GM23338 (cell line): ENCODE measurements at regions not wholly inside any gene's neighbourhood (a gene's known extent, or its start where the extent isn't known, plus 50 kb on each side); places are given as distances from the start of the nearest gene placed in this dataset.

ENCODE experiments used
- ATAC-seq: fragments of 200-7000 bp; cut with Tn5 transposase; 3 replicates; pipeline ENCODE4 v1.9.1; 2020
- DNase-seq: peaks from one replicate; pipeline ENCODE4 v3.0.0-alpha.2; 2015; ENCODE audit warnings: low spot score
- H2AFZ ChIP-seq: fragments of 200-600 bp; sonication (generic); 2 replicates; pipeline ENCODE4 v1.8.0; 2016; ENCODE audit warnings: antibody characterized with exemption, mild to moderate bottlenecking, moderate library complexity
- H3F3A ChIP-seq: fragments of 200-600 bp; sonication (generic); replicated peaks from 2 replicates; pipeline ENCODE4 v1.8.0; 2017; ENCODE audit warnings: antibody characterized with exemption, mixed run types, low read depth
- H3K27ac ChIP-seq: fragments of 200-600 bp; sonication (generic); 2 replicates; pipeline ENCODE4 v1.6.1; 2016; ENCODE audit warnings: low read depth
- H3K27me3 ChIP-seq: fragments of 200-600 bp; sonication (generic); 2 replicates; pipeline ENCODE4 v1.8.0; 2016; ENCODE audit warnings: mild to moderate bottlenecking, mixed run types, moderate library complexity; ENCODE audit not compliant: insufficient read depth
- H3K36me3 ChIP-seq: fragments of 200-600 bp; sonication (generic); 2 replicates; pipeline ENCODE4 v1.8.0; 2016; ENCODE audit warnings: mild to moderate bottlenecking; ENCODE audit not compliant: insufficient read depth
- H3K4me1 ChIP-seq: fragments of 200-600 bp; sonication (generic); 2 replicates; pipeline ENCODE4 v1.8.0; 2016; ENCODE audit warnings: mild to moderate bottlenecking, moderate library complexity; ENCODE audit not compliant: insufficient read depth
- H3K4me2 ChIP-seq: fragments of 200-600 bp; sonication (generic); 2 replicates; pipeline ENCODE4 v1.7.1; 2017; ENCODE audit warnings: mixed run types
- H3K4me3 ChIP-seq: fragments of 200-600 bp; sonication (generic); 2 replicates; pipeline ENCODE4 v1.6.1; 2016; ENCODE audit warnings: mixed run types
- H3K79me2 ChIP-seq: fragments of 200-600 bp; sonication (generic); replicated peaks from 2 replicates; pipeline ENCODE4 v1.8.0; 2017; ENCODE audit warnings: mild to moderate bottlenecking; ENCODE audit not compliant: insufficient read depth
- H3K9me2 ChIP-seq: fragments of 200-600 bp; sonication (generic); 2 replicates; pipeline ENCODE4 v1.8.0; 2017; ENCODE audit not compliant: insufficient read depth
- H4K20me1 ChIP-seq: fragments of 200-600 bp; sonication (generic); replicated peaks from 2 replicates; pipeline ENCODE4 v1.8.0; 2017; ENCODE audit warnings: mild to moderate bottlenecking; ENCODE audit not compliant: insufficient read depth
- H3K27ac Mint-ChIP-seq: 2 replicates; pipeline ENCODE4 v1.8.0; 2020; ENCODE audit warnings: inconsistent platforms, mild to moderate bottlenecking, moderate library complexity, mixed read lengths
- H3K27me3 Mint-ChIP-seq: 3 replicates; pipeline ENCODE4 v1.8.0; 2022; ENCODE audit warnings: low read depth, mild to moderate bottlenecking, moderate library complexity, mixed read lengths, inconsistent platforms; ENCODE audit not compliant: insufficient read depth, poor library complexity
- H3K36me3 Mint-ChIP-seq: 3 replicates; pipeline ENCODE4 v1.8.0; 2021; ENCODE audit warnings: low read depth, mild to moderate bottlenecking, inconsistent platforms, moderate library complexity, mixed read lengths
- H3K4me1 Mint-ChIP-seq: 3 replicates; pipeline ENCODE4 v1.8.0; 2020; ENCODE audit warnings: mild to moderate bottlenecking, inconsistent platforms, mixed read lengths
- H3K4me3 Mint-ChIP-seq: 3 replicates; pipeline ENCODE4 v1.8.0; 2021; ENCODE audit warnings: moderate library complexity, mild to moderate bottlenecking, inconsistent platforms, mixed read lengths
- H3K9me3 Mint-ChIP-seq: 3 replicates; pipeline ENCODE4 v1.8.0; 2020; ENCODE audit warnings: moderate library complexity, mild to moderate bottlenecking, inconsistent platforms, mixed read lengths
- CREB1 ChIP-seq: fragments of 250-450 bp; sonication (Bioruptor Pico); IDR thresholded peaks from 2 replicates; pipeline ENCODE4 v1.5.0; 2020; ENCODE audit warnings: low read depth, mild to moderate bottlenecking, moderate library complexity
- CTCF ChIP-seq, 2 experiments: fragments of 200-600 bp in 1 of 2; sonication (generic) in 1 of 2; conservative IDR thresholded peaks; 2 replicates each; pipeline versions ENCODE4 v1.5.1 to v1.6.1; 2016 to 2017; ENCODE audit warnings: antibody characterized with exemption in 2 of 2, low read depth in 2 of 2, mild to moderate bottlenecking in 2 of 2, moderate library complexity in 1 of 2
- EZH2 ChIP-seq: fragments of 200-600 bp; sonication (generic); IDR thresholded peaks from one replicate; pipeline ENCODE4 v1.8.0; 2017; ENCODE audit warnings: antibody characterized with exemption, mild to moderate bottlenecking, low read depth; ENCODE audit not compliant: unreplicated experiment
- EZH2phosphoT487 ChIP-seq: fragments of 200-600 bp; sonication (generic); IDR thresholded peaks from one replicate; pipeline ENCODE4 v1.8.1; 2018; ENCODE audit warnings: antibody characterized with exemption; ENCODE audit not compliant: unreplicated experiment
- JUNB ChIP-seq: IDR thresholded peaks from one replicate; pipeline ENCODE4 v1.6.1; 2016; ENCODE audit warnings: antibody characterized with exemption; ENCODE audit not compliant: unreplicated experiment
- NANOG ChIP-seq: IDR thresholded peaks from 2 replicates; pipeline ENCODE4 v1.6.1; 2016; ENCODE audit warnings: antibody characterized with exemption, borderline replicate concordance
- POLR2AphosphoS5 ChIP-seq: IDR thresholded peaks from 2 replicates; pipeline ENCODE4 v1.6.1; 2016; ENCODE audit warnings: antibody characterized with exemption, low read depth
- REST ChIP-seq: IDR thresholded peaks from one replicate; pipeline ENCODE4 v1.6.1; 2018; ENCODE audit warnings: antibody characterized with exemption; ENCODE audit not compliant: unreplicated experiment
- STAT1 ChIP-seq: IDR thresholded peaks from one replicate; pipeline ENCODE4 v1.6.1; 2016; ENCODE audit warnings: antibody characterized with exemption; ENCODE audit not compliant: unreplicated experiment
- ZNF114 ChIP-seq: fragments of 250-450 bp; sonication (Bioruptor Pico); IDR thresholded peaks from 2 replicates; pipeline ENCODE4 v1.5.0; 2020; ENCODE audit warnings: mild to moderate bottlenecking, moderate library complexity
- ZNF331 ChIP-seq: fragments of 250-450 bp; sonication (Bioruptor Pico); IDR thresholded peaks from 2 replicates; pipeline ENCODE4 v1.5.0; 2020; ENCODE audit warnings: low read depth, mild to moderate bottlenecking, moderate library complexity
- TF ChIP-seq, protein P1 (sequence below): fragments of 250-450 bp; sonication (Bioruptor Pico); IDR thresholded peaks from 2 replicates; pipeline ENCODE4 v1.5.0; 2020; ENCODE audit warnings: mild to moderate bottlenecking, moderate library complexity
- TF ChIP-seq, protein P2 (sequence below): IDR thresholded peaks from 2 replicates; pipeline ENCODE4 v1.6.1; 2016; ENCODE audit warnings: antibody characterized with exemption

- no peak overlapping the region for H3K27ac Mint-ChIP-seq
Measured at GRCh38 chr2:105451571-105452166, 52.8 kb upstream of the FHL2 start.

More at GRCh38 chr2:105451571-105452166, 52.8 kb upstream of the FHL2 start:
- Histone ChIP-seq H3K79me2 (no peaks in the 10 kb centered on the region), H3K4me1 (no peaks in the 10 kb centered on the region), H3K36me3 (no peaks in the 10 kb centered on the region), H3K4me3 (no peak overlapping the region), H3K9me2 (no peaks in the 10 kb centered on the region), H4K20me1 (no peaks in the 10 kb centered on the region), H3K27me3 (no peaks in the 10 kb centered on the region), H3F3A (no peaks in the 10 kb centered on the region), H3K27ac (no peak overlapping the region), H2AFZ (no peak overlapping the region), H3K4me2 (no peak overlapping the region)
- no peak for ATAC-seq
- no peaks in the 10 kb centered on the region for H3K27me3 Mint-ChIP-seq
- H3K4me3 Mint-ChIP-seq: no peak overlapping the region
- no peak for DNase-seq
- no peaks in the 10 kb centered on the region for H3K36me3 Mint-ChIP-seq
- no peaks in the 10 kb centered on the region for H3K9me3 Mint-ChIP-seq
- TF ChIP-seq REST (no peak), CTCF (conservative IDR thresholded peaks at IDR 0.05; ENCODE audit: low read depth in 2 of 2) (no peak), EZH2 (no peak), ZNF331 (CRISPR knock-in tag) (no peak), POLR2AphosphoS5 (no peak), STAT1 (no peak), EZH2phosphoT487 (no peak), ZNF114 (CRISPR knock-in tag) (no peak), NANOG (no peak), CREB1 (CRISPR knock-in tag) (no peak), JUNB (no peak)
- TF ChIP-seq, protein P1, sequence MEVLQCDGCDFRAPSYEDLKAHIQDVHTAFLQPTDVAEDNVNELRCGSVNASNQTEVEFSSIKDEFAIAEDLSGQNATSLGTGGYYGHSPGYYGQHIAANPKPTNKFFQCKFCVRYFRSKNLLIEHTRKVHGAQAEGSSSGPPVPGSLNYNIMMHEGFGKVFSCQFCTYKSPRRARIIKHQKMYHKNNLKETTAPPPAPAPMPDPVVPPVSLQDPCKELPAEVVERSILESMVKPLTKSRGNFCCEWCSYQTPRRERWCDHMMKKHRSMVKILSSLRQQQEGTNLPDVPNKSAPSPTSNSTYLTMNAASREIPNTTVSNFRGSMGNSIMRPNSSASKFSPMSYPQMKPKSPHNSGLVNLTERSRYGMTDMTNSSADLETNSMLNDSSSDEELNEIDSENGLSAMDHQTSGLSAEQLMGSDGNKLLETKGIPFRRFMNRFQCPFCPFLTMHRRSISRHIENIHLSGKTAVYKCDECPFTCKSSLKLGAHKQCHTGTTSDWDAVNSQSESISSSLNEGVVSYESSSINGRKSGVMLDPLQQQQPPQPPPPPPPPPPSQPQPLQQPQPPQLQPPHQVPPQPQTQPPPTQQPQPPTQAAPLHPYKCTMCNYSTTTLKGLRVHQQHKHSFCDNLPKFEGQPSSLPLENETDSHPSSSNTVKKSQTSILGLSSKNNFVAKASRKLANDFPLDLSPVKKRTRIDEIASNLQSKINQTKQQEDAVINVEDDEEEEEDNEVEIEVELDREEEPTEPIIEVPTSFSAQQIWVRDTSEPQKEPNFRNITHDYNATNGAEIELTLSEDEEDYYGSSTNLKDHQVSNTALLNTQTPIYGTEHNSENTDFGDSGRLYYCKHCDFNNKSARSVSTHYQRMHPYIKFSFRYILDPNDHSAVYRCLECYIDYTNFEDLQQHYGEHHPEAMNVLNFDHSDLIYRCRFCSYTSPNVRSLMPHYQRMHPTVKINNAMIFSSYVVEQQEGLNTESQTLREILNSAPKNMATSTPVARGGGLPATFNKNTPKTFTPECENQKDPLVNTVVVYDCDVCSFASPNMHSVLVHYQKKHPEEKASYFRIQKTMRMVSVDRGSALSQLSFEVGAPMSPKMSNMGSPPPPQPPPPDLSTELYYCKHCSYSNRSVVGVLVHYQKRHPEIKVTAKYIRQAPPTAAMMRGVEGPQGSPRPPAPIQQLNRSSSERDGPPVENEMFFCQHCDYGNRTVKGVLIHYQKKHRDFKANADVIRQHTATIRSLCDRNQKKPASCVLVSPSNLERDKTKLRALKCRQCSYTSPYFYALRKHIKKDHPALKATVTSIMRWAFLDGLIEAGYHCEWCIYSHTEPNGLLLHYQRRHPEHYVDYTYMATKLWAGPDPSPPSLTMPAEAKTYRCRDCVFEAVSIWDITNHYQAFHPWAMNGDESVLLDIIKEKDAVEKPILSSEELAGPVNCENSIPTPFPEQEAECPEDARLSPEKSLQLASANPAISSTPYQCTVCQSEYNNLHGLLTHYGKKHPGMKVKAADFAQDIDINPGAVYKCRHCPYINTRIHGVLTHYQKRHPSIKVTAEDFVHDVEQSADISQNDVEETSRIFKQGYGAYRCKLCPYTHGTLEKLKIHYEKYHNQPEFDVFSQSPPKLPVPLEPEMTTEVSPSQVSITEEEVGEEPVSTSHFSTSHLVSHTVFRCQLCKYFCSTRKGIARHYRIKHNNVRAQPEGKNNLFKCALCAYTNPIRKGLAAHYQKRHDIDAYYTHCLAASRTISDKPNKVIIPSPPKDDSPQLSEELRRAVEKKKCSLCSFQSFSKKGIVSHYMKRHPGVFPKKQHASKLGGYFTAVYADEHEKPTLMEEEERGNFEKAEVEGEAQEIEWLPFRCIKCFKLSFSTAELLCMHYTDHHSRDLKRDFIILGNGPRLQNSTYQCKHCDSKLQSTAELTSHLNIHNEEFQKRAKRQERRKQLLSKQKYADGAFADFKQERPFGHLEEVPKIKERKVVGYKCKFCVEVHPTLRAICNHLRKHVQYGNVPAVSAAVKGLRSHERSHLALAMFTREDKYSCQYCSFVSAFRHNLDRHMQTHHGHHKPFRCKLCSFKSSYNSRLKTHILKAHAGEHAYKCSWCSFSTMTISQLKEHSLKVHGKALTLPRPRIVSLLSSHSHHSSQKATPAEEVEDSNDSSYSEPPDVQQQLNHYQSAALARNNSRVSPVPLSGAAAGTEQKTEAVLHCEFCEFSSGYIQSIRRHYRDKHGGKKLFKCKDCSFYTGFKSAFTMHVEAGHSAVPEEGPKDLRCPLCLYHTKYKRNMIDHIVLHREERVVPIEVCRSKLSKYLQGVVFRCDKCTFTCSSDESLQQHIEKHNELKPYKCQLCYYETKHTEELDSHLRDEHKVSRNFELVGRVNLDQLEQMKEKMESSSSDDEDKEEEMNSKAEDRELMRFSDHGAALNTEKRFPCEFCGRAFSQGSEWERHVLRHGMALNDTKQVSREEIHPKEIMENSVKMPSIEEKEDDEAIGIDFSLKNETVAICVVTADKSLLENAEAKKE (CRISPR knock-in tag): no peak
- TF ChIP-seq, protein P2, sequence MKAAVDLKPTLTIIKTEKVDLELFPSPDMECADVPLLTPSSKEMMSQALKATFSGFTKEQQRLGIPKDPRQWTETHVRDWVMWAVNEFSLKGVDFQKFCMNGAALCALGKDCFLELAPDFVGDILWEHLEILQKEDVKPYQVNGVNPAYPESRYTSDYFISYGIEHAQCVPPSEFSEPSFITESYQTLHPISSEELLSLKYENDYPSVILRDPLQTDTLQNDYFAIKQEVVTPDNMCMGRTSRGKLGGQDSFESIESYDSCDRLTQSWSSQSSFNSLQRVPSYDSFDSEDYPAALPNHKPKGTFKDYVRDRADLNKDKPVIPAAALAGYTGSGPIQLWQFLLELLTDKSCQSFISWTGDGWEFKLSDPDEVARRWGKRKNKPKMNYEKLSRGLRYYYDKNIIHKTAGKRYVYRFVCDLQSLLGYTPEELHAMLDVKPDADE: no peak
- H3K4me1 Mint-ChIP-seq: peaks cover 5% of the 10 kb centered on the region; the same call in 1 of the 3 replicates
